ENCODE measurements at regions not wholly inside any gene's neighbourhood (a gene's known extent, or its start where the extent isn't known, plus 50 kb on each side); places are given as distances from the start of the nearest gene placed in this dataset.
"Not testable (repeated sequence)": the region's sequence is repeated elsewhere in the genome, so short reads cannot be mapped to it uniquely, and the experiment has no call there.

DNA sequence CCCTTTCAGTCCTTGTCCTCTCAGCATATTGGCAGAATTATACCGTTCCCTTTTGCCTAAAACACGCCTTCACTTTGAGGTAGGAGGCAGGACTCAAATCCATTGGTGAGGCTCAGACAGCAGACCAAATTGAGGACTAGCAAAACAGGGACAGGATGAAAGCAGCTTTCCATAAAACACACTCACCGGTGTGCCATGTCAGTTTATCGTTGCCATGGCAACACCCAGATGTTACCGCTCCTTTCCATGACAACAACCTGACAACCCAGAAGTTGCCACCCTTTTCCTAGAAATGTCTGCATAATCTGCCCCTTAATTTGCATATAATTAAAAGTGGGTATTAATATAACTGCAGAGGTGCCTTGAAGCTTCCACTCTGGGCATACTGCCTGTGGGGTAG, 730.4 kb downstream of the METTL4 start:
- DNase-seq (ENCODE audit: low spot score): no peak
- in situ Hi-C loops (cut with MboI; ENCODE audit: low pct_unique_long_range_greater_than_20kb, low sequenced_read_pairs, unreplicated experiment): no loop called here
- TF ChIP-seq, protein P1, sequence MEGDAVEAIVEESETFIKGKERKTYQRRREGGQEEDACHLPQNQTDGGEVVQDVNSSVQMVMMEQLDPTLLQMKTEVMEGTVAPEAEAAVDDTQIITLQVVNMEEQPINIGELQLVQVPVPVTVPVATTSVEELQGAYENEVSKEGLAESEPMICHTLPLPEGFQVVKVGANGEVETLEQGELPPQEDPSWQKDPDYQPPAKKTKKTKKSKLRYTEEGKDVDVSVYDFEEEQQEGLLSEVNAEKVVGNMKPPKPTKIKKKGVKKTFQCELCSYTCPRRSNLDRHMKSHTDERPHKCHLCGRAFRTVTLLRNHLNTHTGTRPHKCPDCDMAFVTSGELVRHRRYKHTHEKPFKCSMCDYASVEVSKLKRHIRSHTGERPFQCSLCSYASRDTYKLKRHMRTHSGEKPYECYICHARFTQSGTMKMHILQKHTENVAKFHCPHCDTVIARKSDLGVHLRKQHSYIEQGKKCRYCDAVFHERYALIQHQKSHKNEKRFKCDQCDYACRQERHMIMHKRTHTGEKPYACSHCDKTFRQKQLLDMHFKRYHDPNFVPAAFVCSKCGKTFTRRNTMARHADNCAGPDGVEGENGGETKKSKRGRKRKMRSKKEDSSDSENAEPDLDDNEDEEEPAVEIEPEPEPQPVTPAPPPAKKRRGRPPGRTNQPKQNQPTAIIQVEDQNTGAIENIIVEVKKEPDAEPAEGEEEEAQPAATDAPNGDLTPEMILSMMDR (IDR thresholded peaks at IDR 0.05; ENCODE audit: extremely low read depth, insufficient read depth, missing control alignments): no peak

DNA sequence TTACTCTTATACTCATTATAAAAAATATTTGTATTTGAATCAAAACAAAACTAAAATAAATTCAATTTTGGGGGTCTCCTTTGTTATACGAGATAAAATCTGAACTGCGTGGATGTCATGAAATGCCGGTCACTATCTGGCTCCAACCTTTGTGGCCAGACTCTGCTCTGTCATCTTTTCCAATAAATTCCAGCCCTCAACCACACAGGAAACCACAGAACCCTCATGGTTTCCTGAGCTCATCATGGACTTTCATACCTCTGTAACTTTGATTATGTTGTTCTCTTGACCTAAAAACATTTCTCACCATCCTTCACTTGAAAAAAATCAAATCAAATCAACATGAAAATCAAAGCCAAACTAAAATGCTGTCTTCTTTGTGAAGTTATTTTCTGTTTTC, 724.7 kb downstream of the METTL4 start:
- TF ChIP-seq, protein P1 (IDR thresholded peaks at IDR 0.05; ENCODE audit: extremely low read depth, insufficient read depth, missing control alignments): no peak
- in situ Hi-C loops (cut with MboI; ENCODE audit: low pct_unique_long_range_greater_than_20kb, low sequenced_read_pairs, unreplicated experiment): no loop called here
- DNase-seq (ENCODE audit: low spot score): no peak

DNA sequence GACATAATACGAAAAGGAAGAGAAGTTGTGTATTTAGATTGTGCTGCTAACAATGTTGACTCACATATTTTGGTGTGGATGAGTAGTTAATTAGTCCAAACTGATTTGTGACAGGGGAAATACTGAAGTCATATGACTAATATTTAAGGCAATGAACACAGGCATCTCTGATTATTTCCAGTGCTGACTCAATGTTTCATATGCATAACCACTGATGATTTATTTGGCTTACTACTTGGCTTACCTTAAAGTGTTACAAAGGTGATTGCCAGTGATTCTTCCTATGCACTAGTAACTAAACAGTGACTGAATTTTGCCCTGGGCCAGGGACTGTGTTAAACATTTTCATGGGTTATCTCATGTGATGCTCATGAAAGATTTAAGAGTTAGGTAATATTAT, 722.6 kb downstream of the METTL4 start:
- TF ChIP-seq, protein P1 (IDR thresholded peaks at IDR 0.05; ENCODE audit: extremely low read depth, insufficient read depth, missing control alignments): no peak
- DNase-seq (ENCODE audit: low spot score): no peak
- in situ Hi-C loops (cut with MboI; ENCODE audit: low pct_unique_long_range_greater_than_20kb, low sequenced_read_pairs, unreplicated experiment): no loop called here

DNA sequence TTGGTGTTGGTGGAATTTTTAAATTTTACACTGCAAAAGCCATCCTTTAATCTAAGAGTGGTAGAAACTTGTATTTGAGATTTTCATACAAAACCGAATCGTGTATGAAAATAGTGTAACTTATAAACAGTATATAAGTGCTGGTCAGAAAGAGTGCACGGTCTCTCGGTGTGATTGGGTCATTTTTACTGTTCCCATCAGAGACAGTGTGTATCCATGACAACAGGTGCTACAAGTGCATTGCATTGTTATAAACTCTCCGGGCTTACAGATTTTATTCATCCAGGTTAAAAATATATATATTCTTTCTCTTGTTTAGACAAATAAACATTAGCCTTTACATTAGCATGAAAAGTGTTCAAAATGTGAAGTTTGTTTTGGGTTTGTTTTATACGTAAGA, 721.9 kb downstream of the METTL4 start:
- DNase-seq (ENCODE audit: low spot score): no peak
- TF ChIP-seq, protein P1 (IDR thresholded peaks at IDR 0.05; ENCODE audit: extremely low read depth, insufficient read depth, missing control alignments): no peak
- in situ Hi-C loops (cut with MboI; ENCODE audit: low pct_unique_long_range_greater_than_20kb, low sequenced_read_pairs, unreplicated experiment): no loop called here

DNA sequence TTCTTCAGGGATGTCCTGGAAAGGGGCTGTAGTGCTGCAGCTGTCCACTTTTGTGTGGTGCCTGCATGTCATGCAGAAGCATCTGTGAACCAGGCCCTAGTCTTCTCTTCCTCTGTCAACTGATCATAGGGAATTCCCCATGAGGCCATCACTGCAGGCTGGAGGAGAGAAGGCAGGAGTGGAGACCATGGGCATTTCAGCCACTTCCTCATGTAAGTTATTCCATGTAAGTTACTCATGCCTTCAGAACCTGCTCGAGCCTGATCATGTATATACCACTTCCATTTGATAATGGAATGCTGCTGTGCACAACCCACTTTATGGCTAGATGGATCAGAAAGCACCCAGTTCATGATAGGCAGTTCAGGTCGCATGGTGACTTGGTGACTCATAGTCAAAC, 714.0 kb downstream of the METTL4 start:
- in situ Hi-C loops (cut with MboI; ENCODE audit: low pct_unique_long_range_greater_than_20kb, low sequenced_read_pairs, unreplicated experiment); DNase-seq (ENCODE audit: low spot score): not testable (repeated sequence)

DNA sequence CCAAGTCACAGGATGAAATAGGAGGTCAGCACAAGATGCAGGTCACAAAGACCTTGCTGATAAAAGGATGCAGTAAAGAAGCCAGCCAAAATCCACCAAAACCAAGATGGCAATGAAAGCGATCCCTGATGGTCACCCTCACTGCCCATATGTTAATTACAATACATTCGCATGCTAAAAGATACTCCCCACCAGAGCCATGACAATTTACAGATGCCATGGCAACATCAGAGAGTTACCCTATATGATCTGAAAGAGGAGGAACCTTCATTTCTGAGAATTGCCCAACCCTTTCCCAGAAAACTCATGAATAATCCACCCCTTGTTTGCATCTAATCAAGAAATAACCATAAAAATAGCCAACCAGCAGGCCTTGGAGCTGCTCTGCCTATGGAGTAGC, 709.8 kb downstream of the METTL4 start:
- DNase-seq (ENCODE audit: low spot score): no peak
- TF ChIP-seq, protein P1 (IDR thresholded peaks at IDR 0.05; ENCODE audit: extremely low read depth, insufficient read depth, missing control alignments): no peak
- in situ Hi-C loops (cut with MboI; ENCODE audit: low pct_unique_long_range_greater_than_20kb, low sequenced_read_pairs, unreplicated experiment): no loop called here

DNA sequence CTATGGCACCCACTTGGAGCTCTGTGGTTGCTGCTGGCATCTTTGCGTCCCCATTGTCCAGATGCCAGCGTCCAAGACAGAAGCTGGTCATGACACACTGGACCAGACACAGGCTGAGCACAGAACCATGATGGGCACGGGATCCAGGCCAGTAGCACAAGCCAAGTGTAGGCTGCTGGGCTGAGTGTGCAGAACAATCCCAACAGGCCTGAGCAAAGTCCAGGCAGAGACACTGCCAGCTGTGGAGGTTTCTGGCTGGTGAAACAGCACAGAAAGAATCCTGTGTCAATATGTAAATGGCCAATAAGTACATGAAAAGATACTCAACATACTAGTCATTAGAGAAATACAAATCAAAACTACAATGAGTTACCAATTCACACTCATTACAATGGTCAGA, 705.4 kb downstream of the METTL4 start:
- DNase-seq (ENCODE audit: low spot score): no peak
- TF ChIP-seq, protein P1 (IDR thresholded peaks at IDR 0.05; ENCODE audit: extremely low read depth, insufficient read depth, missing control alignments): no peak
- in situ Hi-C loops (cut with MboI; ENCODE audit: low pct_unique_long_range_greater_than_20kb, low sequenced_read_pairs, unreplicated experiment): no loop called here

Measured in GM13977 (cell line).